Left forelimb (tissue), 1 donor: ENCODE measurements at regions not wholly inside any gene's neighbourhood (a gene's known extent, or its start where the extent isn't known, plus 50 kb on each side); places are given as distances from the start of the nearest gene placed in this dataset.
A peak's percentile ranks its signal among the peaks of the same experiment; 100 is the strongest.
"Not testable (repeated sequence)": the region's sequence is repeated elsewhere in the genome, so short reads cannot be mapped to it uniquely, and the experiment has no call there.

Experiments used
- DNase-seq: peaks from one replicate; pipeline ENCODE4 v3.0.0-alpha.2; 2018; ENCODE audit warnings: low spot score

DNA sequence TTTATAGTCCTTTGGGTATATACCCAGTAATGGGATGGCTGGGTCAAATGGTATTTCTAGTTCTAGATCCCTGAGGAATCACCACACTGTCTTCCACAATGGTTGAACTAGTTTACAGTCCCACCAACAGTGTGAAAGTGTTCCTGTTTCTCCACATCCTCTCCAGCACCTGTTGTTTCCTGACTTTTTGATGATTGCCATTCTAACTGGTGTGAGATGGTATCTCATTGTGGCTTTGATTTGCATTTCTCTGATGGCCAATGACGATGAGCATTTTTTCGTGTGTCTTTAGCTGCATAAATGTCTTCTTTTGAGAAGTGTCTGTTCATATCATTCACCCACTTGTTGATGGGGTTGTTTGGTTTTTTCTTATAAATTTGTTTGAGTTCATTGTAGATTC lies 612.5 kb upstream of the SGCD start:
- not testable (repeated sequence) for DNase-seq

DNA sequence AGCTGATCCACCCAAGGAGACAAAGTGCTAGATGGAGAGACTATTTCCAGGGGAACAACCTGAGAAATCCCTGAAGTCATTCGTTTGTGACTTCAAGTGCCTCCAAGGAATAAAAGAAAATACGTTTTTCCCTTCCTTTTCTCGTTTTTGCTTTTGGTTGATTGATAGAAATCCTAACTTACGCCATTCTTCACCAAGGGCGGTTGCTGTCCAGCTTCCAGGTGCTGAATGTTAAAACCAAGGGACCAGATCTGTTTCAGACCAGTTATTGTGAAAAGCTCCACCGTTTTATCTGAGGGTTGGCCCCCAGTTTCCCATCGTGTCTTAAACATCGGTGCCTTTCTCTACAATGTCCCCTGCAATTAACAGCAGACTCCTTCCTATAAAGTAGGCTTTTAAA lies 600.7 kb upstream of the SGCD start:
- no peak for DNase-seq

DNA sequence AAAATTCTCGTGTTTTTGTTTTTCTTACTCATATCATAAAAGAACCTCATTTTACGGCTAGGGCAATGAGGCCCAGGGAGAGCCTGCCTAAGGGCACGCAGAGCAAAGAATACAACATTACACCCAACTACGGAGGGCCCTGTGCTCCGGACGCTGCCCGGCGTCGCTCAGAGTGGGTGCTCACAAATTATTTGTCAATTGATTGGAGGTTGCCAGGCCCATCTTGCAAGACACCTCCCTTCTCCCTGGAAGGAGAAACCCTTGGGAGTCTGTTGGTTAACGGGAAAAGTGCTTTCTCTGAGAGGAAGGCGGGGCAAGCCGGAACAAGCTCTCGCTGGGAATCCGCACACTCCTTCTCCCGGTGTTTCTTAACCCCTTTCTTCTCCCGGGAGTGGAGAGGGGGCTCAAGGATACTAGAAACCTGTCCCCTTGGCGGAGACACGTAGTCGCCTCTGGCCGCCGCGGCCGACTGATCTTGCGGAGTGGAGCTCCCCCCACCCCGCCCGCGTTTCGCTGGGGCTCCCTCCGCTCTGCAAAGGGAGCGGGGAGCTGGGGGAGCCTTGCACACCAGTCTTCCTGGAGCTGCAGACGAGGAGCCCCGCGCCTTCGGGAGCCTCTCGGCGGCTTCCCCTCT lies 599.3 kb upstream of the SGCD start:
- DNase-seq, result no peak

DNA sequence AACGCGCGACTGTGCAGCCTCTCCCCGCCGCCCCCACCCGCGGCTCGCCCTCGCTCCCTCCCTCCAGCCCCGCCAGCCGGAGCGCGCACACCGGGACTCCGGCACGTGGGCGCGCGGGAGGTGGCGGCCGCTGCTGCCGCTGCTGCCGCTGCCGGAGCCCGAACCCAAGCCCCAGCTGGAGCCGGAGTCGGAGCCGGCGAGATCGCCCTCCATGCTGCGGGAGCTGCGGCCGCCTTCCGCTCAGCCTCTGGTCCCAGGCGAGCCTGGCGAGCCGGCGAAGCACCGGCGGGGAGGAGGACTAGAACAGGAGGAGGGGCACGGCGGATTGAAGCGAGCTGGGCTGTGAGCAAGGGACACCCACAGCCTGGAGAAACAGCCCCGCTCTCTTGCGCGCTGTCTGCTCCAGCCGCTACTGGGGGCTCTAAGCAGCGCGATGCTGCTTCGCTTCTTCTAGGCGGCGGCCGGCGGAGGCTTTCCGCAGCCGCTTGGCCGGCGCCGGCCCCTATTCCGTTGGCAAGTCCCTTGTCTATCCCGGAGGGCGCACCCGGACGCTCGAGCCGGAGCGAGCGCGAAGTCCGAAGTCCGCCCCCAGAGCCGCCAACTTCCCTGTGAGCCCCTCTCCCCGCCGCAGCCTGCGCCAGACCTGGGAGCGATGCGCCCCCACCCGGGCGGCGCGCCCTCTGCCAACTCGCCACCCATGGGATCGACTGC lies 598.7 kb upstream of the SGCD start:
- peak; percentile 85 for DNase-seq

DNA sequence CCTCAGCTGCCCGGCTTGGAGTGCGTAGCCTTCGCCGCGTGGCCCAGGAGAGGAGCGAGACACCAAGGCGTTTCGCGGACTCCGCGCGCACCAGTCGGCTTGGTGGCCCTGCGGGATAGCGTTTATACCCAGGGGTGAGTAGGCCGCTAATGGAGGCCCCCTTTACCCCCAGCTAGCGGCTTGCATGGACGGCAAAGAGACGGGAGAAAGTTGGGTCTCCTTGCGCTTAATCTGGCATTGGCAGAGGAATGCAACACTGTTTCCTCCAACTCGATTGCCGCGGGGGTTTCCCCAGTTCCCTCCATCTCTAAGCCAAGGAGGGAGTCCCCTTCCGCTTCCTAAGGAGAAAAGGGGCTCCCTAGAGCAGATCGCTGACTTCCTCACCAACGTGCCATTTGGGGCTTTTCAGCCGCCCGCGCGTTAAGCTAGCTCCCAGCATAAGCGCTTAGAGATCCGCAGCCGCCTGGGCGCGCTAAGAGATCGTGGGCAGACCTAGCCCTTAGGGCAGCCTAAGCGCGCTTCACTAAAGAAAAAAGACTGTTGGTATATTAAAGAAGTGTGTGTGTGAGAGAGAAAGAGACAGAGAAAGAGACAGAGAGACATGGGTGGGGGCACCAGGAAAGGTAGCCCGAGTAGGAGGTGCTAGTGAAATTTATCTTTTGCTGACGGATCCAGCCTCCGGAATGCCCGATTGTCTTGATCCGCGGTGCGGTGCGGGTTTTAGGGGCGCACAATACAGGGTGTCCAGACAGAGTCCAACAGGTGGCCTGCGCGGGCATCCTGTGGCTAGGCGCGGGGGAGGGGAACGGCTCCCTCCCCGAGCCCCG lies 597.9 kb upstream of the SGCD start:
- peak; percentile 67 for DNase-seq

DNA sequence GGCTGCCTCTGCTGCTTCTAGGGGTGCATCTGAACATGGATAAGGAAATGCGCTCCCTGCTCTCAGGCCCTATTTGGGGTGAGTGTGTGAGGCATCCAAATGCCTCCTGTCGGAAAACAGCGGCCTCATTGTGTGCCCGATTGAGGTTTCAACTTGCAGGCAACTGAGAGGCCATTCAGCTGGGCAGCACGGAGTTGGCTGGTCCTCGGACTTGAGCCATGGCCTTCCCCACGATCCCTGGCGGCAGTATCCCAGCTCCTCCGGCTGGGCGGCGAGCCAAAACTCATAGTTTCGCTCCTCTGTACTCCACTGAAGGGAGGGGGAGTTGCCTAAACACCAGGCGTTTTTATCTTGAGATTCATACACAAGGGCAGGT lies 597.3 kb upstream of the SGCD start:
- peak; percentile 63 for DNase-seq

DNA sequence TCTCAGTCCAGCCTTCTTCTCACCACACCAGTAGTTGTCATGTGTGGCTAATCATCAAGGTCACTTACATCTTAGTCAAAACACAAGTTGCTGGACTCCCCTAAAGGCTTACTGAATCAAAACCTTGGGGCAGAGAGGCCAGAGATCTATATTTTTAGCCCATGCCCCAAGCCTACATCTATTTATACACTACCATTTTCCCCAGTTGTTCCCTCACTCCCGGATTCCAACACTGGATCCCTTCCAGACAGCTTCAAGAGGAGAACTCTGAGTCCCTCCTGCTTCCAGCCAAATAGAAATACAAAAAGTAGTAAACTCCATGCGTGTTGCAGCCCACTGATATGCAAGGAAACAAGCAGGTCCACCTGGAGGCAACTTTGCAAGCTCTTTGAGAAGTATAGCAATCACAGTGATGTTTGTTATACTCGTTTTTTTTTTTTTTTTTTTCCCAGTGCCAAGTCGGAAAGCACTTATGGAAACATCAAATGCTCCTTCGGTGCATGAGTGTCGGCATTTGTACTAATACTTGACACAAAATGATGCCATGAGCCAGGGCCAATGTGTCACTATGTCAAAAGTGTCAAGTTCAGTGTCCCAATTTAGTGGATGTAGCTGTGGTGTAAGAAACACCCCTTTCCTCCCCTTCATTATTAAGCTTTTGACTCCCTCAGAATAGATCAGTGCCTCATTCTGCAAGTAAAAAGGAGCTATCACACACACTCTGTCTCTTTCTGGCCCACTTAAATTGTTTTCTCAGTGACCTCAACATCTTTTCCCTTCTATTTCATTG lies 594.2 kb upstream of the SGCD start:
- no peak for DNase-seq

DNA sequence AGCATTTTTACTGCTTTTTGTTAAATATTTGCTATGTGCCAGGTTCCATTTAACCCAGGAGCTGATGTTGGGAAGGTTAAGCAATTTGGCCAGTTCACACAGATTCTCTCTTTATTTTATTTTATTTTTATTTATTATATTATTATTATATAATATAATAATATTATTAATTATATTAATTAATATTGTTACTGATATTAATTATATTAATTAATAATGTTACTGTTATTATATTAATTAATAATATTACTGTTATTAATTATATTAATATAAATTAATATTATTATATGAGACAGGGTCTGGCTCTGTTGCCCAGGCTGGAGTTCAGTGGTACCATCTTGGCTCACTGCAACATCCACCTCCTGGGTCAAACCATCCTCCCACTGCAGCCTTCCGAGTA lies 593.0 kb upstream of the SGCD start:
- DNase-seq, result no peak

DNA sequence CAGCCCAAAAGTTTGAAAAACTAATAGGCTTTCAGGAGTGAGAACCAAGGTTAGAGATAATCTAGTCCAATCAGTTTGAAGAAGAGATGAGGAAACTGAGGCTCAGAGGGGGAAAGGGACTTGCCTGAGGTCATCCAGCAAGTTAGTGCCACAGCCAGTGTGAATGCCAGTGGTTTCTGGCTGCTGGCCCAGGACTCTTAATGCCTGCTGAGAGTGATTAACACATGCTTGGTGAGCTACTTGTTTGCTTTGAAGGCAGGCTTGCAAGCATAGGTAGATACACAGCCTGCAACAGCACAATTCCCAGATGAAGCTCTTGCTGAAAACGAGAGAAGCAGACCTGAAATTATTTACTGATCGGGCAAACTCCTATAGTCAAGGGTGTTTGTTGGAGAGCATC lies 591.6 kb upstream of the SGCD start:
- no peak for DNase-seq

DNA sequence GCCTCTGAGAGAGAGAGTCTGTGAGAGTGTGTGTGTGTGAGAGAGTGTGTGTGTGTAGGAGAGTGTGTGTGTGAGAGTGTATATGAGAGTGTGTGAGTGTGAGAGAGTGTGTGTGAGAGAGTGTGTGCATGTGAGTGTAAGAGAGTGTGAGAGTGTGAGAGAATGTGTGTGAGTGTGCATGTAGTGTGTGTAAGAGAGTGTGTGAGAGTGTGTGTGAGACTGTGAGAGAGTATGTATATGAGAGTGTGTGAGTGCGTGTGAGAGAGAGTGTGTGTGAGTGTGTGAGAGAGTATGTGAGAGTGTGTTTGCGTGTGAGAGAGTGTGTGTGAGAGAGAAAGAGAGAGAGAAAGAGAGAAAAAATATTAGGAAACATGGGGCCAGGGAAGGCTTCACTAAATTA lies 588.3 kb upstream of the SGCD start:
- no peak for DNase-seq

DNA sequence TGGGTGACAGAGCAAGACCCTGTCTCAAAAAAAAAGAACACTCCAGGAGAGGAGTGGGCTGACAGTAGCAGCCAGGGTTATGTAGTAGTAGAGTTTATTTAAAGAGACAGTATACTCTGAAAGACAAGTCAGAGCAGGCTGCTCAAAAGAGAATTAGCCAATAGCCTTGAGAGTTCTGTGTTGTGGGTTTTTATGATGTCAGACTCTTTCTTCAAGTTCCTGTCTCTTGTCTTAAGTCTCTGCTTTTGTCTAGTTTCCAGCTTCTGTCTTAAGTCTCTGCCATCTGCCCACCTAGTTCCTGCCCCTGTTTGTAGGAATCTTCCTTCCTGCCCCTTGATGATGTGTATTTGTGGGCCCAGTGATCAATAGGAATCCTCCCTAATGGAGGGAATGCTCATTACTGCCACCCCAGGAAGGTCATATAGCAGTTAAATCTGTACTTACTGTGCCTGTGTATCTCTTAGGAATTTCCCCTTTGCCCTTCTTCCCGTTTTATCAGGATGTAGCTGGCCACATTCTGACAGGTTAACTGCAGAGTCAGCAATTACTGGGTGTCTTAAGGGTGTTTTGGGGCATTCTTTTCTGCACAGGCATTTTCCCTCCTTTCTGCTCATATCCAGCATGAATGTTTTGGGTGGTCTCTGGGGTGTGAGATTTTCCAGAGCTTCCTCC lies 580.5 kb upstream of the SGCD start:
- DNase-seq, result no peak

DNA sequence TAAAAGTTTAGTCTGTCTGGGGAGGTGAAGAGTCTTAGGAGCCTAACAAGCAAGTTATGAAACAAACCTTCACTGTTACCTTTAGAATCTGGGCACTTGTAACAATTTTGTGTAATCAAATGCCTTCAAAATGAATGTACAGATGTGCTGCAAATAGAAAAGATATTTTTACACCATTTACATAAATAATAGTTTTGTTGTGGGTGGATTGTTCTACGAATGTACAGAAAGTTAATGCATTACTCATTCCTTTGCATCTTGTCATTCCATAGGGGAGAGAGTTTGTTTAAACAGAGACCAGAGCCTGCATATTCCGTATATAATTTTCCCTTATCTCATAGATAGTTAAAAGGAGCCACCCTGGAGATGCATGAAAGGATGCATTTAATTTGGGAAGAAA lies 576.9 kb upstream of the SGCD start:
- no peak for DNase-seq

DNA sequence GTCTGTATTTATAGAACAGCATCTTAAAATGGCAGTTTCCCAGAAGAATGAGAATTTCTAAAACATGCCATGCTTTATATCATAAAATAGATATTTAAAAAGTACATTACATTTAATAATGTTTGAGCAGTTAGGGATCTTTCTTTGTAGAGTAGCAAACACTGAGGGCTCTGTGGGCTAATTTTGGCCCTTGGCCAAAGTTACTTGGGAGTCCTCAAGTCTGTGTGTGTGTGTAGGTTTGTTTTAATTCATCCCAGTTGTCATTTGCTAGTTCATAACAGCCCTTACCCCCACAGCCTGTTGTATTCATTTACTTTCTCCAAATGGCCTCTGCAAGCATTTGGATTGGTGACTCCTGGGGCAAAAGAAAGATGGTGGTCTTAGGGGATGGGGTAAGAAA lies 576.4 kb upstream of the SGCD start:
- no peak for DNase-seq

DNA sequence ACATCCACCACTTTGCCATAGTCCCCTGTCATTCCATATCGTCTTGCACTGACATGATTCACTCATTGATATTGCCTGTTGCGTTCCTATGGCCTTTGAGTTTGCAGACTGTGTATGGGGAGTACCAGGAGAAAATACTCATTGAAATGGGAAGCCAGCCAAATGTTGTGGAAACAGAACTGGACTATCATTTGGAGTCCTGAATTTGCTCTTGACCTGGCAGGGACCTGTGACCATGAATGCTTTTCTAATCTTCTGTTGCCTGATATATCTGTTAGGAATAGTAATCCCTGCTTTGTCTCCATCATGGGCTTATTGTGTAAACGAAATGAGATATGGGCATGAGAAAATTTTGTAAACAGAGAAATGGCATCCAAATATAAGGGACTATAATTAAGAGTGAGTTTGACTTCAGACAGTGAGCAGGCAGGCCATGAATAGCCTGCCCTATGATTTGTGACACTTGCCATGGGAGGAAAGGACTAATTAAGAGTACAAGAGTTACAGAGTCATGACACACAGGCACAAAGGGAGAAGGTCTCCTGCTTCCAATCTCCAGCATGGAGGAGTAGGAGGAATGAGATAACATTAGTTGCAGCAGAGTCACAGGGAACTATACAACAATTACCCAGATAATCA lies 572.9 kb upstream of the SGCD start:
- DNase-seq, result no peak

DNA sequence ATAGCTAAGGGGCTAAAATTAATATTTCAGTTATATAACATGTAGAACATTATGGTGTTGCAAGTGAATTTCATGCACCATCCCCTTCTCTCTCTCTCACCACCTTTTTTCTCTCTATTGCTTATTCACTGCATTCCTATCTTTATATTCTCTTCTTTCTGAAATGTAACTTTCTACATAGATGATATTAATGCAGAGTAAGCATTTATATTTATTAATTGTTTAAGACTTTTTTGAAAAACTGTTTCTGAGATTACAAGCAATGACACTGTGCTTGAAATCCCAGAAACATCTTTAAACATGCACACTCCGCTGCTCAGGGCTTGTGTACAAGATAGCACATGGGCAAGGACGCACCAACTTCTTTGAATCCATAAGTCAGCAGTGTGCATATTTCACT lies 567.7 kb upstream of the SGCD start:
- no peak for DNase-seq

DNA sequence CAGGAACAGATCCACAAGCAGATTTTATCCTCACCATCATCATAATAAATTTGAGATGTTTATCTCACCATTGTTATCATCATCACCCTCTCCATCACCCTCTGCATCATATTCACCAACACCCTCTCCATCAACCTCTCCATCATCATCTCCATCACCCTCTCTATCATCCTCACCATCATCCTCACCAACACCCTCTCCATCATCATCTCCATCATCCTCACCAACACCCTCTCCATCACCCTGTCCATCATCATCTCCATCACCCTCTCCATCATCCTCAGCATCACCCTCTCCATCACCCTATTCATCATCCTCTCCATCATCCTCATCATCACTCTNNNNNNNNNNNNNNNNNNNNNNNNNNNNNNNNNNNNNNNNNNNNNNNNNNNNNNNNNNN lies 567.0 kb upstream of the SGCD start:
- DNase-seq, result no peak

DNA sequence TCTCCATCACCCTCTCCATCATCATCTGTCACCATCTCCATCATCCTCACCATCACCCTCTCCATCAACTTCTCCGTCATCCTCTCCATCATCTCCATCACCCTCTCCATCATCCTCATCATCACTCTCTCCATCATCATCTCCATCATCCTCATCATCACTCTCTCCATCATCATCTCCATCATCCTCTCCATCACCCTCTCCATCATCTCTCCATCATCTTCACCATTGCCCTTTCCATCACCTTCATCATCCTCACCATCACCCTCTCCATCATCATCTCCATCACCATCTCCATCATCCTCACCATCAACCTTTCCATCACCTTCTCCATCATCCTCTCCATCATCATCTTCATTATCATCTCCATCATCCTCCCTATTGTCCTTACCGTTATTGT lies 565.5 kb upstream of the SGCD start:
- no peak for DNase-seq

DNA sequence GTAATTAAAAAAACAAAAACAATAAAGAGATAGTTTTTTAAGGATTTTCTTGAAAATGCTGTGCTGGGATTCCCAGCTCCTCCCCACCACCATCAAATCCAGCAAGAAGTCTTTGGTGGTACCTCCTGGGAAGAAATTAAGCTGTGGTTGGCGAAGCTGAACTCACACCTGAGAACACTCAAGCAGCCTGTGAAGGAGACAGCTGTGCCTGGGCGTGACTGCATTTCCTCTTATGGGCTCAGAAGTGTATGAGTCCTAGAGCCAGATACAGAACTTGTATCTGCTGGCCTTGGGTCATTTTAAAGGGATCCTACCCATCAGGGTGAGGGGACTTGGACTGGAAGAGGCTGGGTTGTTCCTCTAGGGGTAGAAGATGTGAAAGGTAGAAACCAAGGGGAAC lies 561.2 kb upstream of the SGCD start:
- no peak for DNase-seq

DNA sequence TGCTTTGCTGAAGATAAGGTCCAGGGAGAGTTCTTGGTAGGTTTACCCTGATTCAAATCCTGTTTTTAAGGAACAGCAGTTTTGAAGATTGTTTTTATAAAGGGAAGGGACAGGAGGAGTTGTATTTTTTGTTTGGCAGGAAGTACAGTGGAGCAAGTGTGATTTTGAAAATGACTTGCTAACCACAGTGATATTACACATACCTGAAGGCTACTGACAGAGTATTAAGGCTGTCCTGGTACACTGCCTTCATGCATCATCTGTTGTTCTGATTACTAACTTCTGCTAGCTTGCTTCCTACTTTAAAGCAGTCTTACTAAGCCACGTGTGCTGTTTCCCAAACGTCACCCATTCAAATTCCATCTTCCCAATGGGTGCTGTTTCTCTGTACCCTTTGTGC lies 559.5 kb upstream of the SGCD start:
- no peak for DNase-seq

DNA sequence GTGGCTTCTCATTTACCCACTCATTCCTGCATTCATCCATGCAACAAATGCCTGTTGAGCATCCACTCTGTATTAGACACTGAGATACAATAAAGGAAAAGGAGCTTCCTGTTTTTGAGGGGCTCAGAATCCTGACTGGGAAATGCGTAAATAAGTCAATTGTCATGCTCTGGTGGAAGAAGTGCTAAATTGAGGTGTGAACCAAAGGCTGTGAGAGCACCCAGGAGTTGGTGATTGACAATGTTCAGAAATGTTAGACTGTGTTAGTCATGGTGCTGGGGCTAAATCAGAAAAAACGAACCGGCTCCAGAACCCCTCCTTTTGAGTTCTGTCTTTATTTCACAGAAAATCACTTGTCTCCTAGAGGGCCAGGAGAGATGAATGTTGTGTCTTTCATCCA lies 558.6 kb upstream of the SGCD start:
- DNase-seq, result no peak

DNA sequence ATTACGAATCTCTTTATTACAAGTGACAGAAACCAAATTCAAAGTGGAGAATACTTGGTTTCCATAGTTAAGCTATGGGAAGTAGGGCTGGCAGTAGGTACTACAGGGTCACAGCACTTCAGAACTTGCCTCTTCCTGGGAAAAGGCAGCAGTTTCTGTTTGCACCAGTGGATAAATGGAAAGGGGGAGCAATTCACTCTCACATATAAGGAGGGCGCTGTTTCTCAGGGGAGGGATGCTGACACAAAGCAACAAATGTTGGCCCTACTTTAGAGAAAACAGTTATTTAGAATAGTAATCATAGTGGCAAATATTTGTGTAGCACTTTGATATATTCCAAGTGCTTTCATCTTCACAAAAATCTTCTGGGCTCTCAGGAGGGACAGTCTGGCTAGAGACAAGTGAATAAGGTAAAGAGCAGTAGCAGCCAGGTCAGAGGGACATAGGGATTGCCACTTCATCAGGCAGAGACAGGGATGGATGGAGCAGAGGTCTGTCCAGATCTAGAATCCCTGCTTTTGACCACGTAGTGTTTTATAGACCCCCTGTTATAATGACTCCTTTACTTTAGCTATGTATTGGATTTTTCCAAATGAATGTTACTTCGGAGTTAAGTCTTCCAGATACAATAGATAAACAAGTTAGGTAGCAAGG lies 554.8 kb upstream of the SGCD start:
- no peak for DNase-seq
